HepG2 (cell line): ENCODE measurements at regions not wholly inside any gene's neighbourhood (a gene's known extent, or its start where the extent isn't known, plus 50 kb on each side); places are given as distances from the start of the nearest gene placed in this dataset.

Experiments used
- CBX5 ChIP-seq: sonication (generic); formaldehyde crosslinking; IDR thresholded peaks from 2 replicates; pipeline ENCODE4 v1.4.0; 2020; ENCODE audit warnings: missing genetic modification reagents, borderline replicate concordance
- NFE2L2 ChIP-seq: fragments of 150-350 bp; IDR thresholded peaks from 2 replicates; pipeline ENCODE4 v1.6.1; 2014; ENCODE audit warnings: low read length
- SP1 ChIP-seq, 2 experiments: fragments of 450-650 bp in 1 of 2; sonication (generic) in 1 of 2; formaldehyde crosslinking in 1 of 2; IDR thresholded peaks; 2 replicates each; pipeline versions ENCODE4 v1.4.0 to v1.6.1; 2016 to 2020; ENCODE audit warnings: missing genetic modification reagents in 1 of 2
- SRF ChIP-seq: IDR thresholded peaks from 2 replicates; pipeline ENCODE4 v1.6.1; 2011; ENCODE audit warnings: mild to moderate bottlenecking, low read depth, low read length, moderate library complexity
- ZNF501 ChIP-seq: sonication (generic); formaldehyde crosslinking; IDR thresholded peaks from 2 replicates; pipeline ENCODE4 v1.5.1; 2020; ENCODE audit warnings: mild to moderate bottlenecking, moderate library complexity, missing genetic modification reagents
- ZNF766 ChIP-seq: sonication (generic); formaldehyde crosslinking; IDR thresholded peaks from 2 replicates; pipeline ENCODE4 v1.5.0; 2020; ENCODE audit warnings: missing genetic modification reagents, borderline replicate concordance
- TF ChIP-seq, protein P1 (sequence below): sonication (generic); formaldehyde crosslinking; conservative IDR thresholded peaks from 2 replicates; pipeline ENCODE4 v1.8.1; 2023; ENCODE audit warnings: missing genetic modification reagents
- TF ChIP-seq, protein P2 (sequence below): sonication (generic); formaldehyde crosslinking; IDR thresholded peaks from 2 replicates; pipeline ENCODE4 v1.4.0; 2020; ENCODE audit warnings: mild to moderate bottlenecking, missing genetic modification reagents

DNA sequence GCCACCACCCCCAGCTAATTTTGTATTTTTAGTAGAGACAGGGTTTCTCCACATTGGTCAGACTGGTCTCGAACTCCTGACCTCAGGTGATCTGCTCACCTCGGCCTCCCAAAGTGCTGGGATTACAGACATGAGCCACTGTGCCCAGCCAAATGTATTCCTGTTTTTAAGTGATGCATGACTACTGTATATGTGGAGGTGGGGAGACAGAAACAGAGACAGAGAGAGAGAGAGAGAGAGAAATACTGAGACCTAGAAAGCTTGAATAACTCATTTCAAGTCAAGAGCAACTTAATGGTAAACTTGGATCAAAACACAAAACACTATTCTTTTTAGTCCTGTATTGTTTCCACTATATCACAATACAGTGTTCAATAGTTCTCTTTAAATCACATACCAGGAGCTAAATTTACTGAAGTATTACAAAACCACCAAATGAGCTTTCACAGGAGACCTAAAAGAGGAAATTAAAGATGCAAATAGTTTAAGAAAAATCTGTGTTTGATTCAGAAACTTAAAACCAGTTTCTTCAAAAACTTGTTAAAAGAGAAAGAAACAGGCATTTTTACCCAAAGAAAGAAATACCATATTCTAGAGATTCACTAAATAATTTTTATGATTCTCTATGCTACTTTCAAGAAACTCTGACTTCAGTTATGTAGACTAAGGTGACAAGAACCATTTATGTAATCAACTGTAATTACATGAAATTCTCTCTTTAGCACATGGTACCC lies 188.7 kb downstream of the ETS1 start:
- TF ChIP-seq, protein P1, sequence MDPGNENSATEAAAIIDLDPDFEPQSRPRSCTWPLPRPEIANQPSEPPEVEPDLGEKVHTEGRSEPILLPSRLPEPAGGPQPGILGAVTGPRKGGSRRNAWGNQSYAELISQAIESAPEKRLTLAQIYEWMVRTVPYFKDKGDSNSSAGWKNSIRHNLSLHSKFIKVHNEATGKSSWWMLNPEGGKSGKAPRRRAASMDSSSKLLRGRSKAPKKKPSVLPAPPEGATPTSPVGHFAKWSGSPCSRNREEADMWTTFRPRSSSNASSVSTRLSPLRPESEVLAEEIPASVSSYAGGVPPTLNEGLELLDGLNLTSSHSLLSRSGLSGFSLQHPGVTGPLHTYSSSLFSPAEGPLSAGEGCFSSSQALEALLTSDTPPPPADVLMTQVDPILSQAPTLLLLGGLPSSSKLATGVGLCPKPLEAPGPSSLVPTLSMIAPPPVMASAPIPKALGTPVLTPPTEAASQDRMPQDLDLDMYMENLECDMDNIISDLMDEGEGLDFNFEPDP (CRISPR knock-in tag): no peak
- no peak for TF ChIP-seq ZNF766
- TF ChIP-seq NFE2L2: no peak
- TF ChIP-seq ZNF501 (CRISPR knock-in tag): no peak
- no peak for TF ChIP-seq CBX5 (CRISPR knock-in tag)
- TF ChIP-seq, protein P2, sequence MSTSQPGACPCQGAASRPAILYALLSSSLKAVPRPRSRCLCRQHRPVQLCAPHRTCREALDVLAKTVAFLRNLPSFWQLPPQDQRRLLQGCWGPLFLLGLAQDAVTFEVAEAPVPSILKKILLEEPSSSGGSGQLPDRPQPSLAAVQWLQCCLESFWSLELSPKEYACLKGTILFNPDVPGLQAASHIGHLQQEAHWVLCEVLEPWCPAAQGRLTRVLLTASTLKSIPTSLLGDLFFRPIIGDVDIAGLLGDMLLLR (CRISPR knock-in tag): no peak
- no peak for TF ChIP-seq SRF
- TF ChIP-seq SP1 (IDR thresholded peaks at IDR 0.05): no peak
- TF ChIP-seq SP1 (CRISPR knock-in tag; IDR thresholded peaks at IDR 0.05): no peak
